ENCODE measurements at regions not wholly inside any gene's neighbourhood (a gene's known extent, or its start where the extent isn't known, plus 50 kb on each side); places are given as distances from the start of the nearest gene placed in this dataset.

- Histone ChIP-seq H3K4me3 (no peak overlapping the region), H3K27me3 (no peaks in the 10 kb centered on the region), H3K36me3 (no peaks in the 10 kb centered on the region), H3K9me3 (no peaks in the 10 kb centered on the region), H3K4me1 (no peaks in the 10 kb centered on the region), H3K27ac (no peak overlapping the region)
- intact Hi-C loops (cut with DNase I; ENCODE audit: low total_unique reads) = no loop called here
- TF ChIP-seq POLR2A (IDR thresholded peaks at IDR 0.05) (no peak), CTCF (IDR thresholded peaks at IDR 0.05) (no peak)
- no peak for DNase-seq
These were observed 254.8 kb upstream of the CHD6 start for GRCh38 chr20:41872930-41873329.

- no peak for DNase-seq
- no peaks in the 10 kb centered on the region for H3K27me3 ChIP-seq
- H3K4me1 ChIP-seq = no peaks in the 10 kb centered on the region
- H3K36me3 ChIP-seq = no peaks in the 10 kb centered on the region
- H3K4me3 ChIP-seq = no peak overlapping the region
- intact Hi-C loops (cut with DNase I; ENCODE audit: low total_unique reads) = no loop called here
- no peak for TF ChIP-seq POLR2A (IDR thresholded peaks at IDR 0.05)
- TF ChIP-seq CTCF (IDR thresholded peaks at IDR 0.05) = no peak
- no peaks in the 10 kb centered on the region for H3K9me3 ChIP-seq
- no peak overlapping the region for H3K27ac ChIP-seq
These were observed 252.8 kb upstream of the CHD6 start for GRCh38 chr20:41870869-41871462.

GRCh38 chr20:41869261-41869660 lies 251.1 kb upstream of the CHD6 start:
- H3K9me3 ChIP-seq = no peaks in the 10 kb centered on the region
- H3K4me3 ChIP-seq = no peak overlapping the region
- H3K27ac ChIP-seq = no peak overlapping the region
- TF ChIP-seq POLR2A (IDR thresholded peaks at IDR 0.05) (no peak), CTCF (IDR thresholded peaks at IDR 0.05) (no peak)
- no peaks in the 10 kb centered on the region for H3K4me1 ChIP-seq
- intact Hi-C loops (cut with DNase I; ENCODE audit: low total_unique reads) = no loop called here
- H3K27me3 ChIP-seq = no peaks in the 10 kb centered on the region
- no peaks in the 10 kb centered on the region for H3K36me3 ChIP-seq
- DNase-seq = no peak

GRCh38 chr20:41865938-41866337 lies 247.8 kb upstream of the CHD6 start:
- no peaks in the 10 kb centered on the region for H3K27me3 ChIP-seq
- TF ChIP-seq CTCF (IDR thresholded peaks at IDR 0.05) (no peak), POLR2A (IDR thresholded peaks at IDR 0.05) (no peak)
- H3K9me3 ChIP-seq = no peaks in the 10 kb centered on the region
- H3K36me3 ChIP-seq = no peaks in the 10 kb centered on the region
- no peak overlapping the region for H3K4me3 ChIP-seq
- intact Hi-C loops (cut with DNase I; ENCODE audit: low total_unique reads) = no loop called here
- no peak overlapping the region for H3K27ac ChIP-seq
- H3K4me1 ChIP-seq = no peaks in the 10 kb centered on the region
- DNase-seq = no peak

GRCh38 chr20:41862476-41862875 lies 244.3 kb upstream of the CHD6 start:
- intact Hi-C loops (cut with DNase I; ENCODE audit: low total_unique reads) = no loop called here
- DNase-seq = no peak

More at GRCh38 chr20:41862476-41862875, 244.3 kb upstream of the CHD6 start:
- no peak overlapping the region for H3K27ac ChIP-seq
- H3K36me3 ChIP-seq = no peaks in the 10 kb centered on the region
- H3K9me3 ChIP-seq = no peaks in the 10 kb centered on the region
- H3K4me1 ChIP-seq = no peaks in the 10 kb centered on the region
- TF ChIP-seq POLR2A (IDR thresholded peaks at IDR 0.05) (no peak), CTCF (IDR thresholded peaks at IDR 0.05) (no peak)
- H3K4me3 ChIP-seq = no peak overlapping the region
- H3K27me3 ChIP-seq = no peaks in the 10 kb centered on the region

Data from uterus (tissue), 3 donors.